Fibroblast of skin of right biceps (primary cell): ENCODE measurements at regions not wholly inside any gene's neighbourhood (a gene's known extent, or its start where the extent isn't known, plus 50 kb on each side); places are given as distances from the start of the nearest gene placed in this dataset.
A peak's percentile ranks its signal among the peaks of the same experiment; 100 is the strongest.

Experiments used
- DNase-seq: peaks from one replicate; pipeline ENCODE4 v3.0.0-alpha.2; 2013

DNA sequence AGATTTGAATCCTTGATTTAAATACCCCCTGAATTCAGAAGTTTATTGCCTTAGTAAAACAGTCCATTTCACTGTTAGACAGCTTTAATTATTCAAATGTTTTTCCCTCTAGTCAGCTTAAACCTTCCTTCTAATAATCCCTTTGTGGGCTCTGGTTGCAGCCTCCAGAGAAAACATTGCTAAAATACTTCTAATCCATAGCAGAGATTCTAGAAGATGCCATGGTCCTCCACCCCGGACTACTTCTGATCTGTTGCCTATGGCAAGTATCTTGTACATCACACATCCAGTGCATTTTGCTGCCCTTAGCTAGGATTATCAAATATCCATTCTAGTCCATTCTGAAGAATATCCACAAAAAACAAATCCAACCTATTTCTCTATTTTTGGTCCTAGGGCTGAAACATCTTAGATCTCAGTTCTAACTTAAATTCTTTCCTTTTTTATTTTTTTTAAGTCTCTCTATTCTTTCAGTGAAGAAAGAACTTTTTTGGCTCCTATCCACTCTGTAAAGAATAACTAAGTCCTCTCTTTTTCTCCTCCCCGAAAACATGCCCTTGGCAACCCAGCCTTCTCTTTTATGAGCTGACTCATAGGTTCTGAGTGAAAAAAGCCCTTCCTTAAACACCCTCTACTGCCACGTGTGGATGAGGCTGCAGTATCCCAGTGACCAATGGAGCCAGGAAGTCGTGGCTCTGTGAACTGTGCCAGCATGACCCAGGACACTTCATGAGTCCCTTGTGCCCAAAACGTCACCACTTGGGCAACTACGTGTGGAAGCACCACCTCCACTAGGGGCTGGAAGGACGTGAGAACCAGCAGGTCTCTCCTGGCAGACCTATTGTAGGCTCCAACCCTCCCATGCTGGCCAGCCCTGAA lies 349.8 kb downstream of the TNS1 start:
- peak; percentile 87 for DNase-seq

DNA sequence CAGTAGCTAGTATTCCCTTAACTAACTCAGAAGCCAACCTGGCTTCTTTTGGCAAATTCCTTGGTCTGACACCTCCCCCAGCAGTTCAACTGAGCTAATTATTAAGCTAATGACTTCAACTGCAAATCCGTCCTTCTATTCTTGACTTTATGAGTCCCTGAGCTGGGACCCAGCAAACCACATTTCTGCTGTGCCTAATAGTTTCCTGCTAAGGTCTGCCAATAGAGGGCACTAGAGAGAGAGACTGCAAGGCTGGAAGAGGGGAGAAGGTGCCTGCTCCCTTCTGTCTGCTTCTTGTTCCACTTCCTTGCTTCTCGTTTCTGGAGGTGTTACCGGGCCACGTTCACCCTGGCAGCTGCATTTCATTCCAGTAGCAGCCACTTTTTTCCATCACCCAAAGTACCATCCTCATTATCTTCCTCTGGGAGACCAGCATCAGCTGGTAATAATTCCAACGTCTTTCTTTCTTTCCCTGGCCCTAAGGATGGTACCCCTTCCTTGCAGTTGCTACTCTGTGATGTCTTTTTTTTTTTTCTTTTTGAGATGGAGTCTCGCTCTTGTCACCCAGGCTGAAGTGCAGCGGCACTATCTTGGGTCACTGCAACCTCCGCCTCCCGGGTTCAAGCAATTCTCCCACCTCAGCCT lies 352.0 kb downstream of the TNS1 start:
- DNase-seq = peak; percentile 63

GRCh38 chr2:217650229-217650628 lies 352.6 kb downstream of the TNS1 start:
- DNase-seq = no peak

DNA sequence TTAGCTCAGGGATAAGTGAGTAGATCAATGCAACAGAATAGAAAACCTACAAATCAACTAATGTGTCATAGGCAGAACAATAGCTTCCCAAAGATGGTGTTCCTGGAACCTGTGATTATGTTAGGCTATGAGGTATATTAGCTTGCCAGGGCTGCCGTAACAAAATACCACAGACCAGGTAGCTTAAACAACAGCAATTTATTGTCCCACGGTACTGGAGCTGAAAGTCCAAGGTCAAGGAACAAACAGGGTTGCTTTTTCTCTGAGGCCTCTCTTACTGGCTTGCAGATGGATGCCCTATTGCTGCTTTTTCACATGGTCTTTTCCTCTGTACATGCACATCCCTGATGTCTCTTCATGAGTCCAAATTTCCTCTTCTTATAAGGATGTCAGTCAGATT lies 354.9 kb downstream of the TNS1 start:
- DNase-seq = no peak

GRCh38 chr2:217647226-217647625 lies 355.6 kb downstream of the TNS1 start:
- DNase-seq = no peak

DNA sequence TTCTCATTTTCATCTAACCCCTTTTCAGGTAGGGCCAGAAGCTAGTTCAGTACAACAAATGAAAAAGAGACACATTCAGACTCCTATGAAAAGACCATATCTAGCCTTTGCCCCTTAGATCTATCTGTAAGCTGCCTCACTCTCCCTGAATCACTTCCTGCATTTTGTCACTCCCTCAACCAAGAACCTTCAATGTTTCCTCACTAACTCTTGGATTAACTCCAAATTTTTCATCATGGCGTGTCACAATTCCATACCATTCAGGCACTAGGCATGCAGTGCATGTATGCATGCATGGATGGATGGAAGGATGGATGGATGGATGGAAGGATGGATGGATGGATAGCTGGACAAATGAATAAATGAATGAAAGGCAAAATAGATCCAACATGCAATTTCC lies 356.9 kb downstream of the TNS1 start:
- DNase-seq = peak; percentile 82

GRCh38 chr2:217643789-217644301 lies 358.9 kb downstream of the TNS1 start:
- DNase-seq = no peak

DNA sequence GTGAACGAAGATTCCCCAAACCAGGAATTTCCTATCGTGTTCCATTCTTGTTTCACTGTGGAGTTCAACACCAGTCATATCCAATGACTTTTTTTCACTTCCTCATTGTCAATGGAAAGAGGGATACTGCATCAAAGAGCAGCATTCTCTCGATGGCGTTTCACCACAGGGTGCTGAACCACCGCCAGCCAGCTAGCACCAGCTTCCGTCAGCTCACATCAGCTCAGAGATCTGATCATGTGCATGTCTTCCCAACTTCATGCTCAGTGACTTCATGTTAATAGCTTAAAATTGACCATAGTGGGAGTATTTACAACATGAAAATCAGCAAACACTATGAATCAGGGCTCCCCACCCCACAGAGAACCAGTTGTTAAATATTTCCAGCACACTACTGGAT lies 359.9 kb downstream of the TNS1 start:
- DNase-seq = no peak

- DNase-seq = no peak
These were observed 360.8 kb downstream of the TNS1 start for GRCh38 chr2:217641960-217642359.

DNA sequence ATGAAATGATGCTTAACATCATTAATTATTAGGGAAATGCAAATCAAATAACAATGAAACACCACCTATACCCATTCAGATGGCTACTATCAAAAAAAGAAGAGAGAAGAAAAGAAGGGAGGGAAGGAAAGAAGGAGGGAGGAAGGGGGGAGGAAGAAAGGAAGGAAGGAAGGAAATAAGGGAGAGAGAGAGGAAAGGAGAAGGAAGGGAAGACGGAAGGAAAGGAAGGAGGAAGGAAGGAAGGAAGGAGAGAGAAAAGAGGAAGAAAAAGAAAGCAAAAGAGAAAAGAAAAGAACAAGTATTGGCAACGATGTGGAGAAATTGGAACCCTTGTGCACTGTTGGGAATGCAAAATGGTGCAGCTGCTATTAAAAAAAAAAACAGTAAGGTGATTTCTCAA lies 363.3 kb downstream of the TNS1 start:
- no peak for DNase-seq

- no peak for DNase-seq
These were observed 364.3 kb downstream of the TNS1 start for GRCh38 chr2:217638533-217638932.

DNA sequence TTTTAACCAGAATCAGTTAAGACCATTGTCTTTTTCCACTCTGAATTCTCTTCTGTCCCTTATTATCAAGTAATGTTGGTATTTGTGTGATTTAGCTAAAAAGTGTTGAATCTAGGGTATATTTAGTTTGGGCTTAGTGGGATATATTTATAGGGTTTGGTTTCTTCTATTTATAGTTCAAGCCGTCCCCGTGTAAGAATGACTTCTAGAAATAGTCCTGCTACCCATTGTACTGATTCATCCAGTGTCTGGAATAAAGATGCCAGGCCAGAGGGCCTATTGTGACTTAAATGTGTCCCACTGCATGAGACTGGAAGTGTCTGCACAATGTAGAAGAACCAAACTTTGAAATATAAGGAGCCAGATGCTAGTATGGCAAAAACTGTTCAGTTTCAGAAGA lies 364.8 kb downstream of the TNS1 start:
- DNase-seq = no peak

DNA sequence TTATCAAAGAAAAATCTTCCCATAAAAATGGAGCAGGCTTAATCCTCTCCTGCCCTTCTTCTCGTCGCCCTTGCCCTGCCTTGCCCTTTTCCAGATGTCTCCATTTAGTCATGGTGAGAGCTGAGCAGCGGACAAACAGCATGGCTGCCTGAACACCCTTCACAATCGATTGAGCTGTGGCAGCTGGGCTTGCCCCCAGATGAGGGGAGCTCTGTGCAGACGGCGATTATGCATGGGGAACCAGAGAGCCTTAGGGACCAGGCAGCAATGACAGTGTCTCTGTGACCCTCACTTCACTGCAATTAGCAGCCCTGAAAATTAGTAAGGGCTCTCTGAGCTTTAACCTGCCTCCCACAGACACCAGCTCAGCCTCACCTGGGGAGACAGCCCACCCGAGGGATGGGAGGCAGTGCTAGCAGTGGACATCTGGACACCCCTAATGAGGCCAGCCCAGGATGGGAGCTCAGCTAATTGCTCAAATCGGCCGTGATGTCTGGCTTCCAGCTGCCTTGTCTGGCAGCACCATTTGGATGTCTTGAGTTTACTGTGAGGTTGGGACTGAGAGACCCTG lies 365.7 kb downstream of the TNS1 start:
- DNase-seq = no peak

DNA sequence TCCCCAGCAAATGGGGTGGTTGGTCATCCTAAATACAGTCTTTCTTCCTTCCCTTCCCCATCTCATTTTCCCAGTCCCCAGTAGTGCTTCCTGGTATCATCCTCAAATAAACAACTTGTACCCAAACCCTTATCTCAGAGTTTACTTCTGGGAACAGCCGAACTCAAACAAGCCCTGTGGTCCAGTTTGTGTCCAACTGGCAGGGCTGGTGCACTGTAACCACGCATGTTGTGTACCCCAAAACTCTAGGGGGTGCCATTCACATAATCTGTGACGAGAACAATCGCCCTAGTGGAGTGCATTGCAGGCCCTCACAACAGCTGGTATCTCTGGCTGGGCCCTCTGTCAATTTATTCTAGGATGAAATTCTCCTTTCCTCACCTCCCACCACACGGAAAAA lies 366.2 kb downstream of the TNS1 start:
- DNase-seq = no peak

- DNase-seq = no peak
These were observed 367.9 kb downstream of the TNS1 start for GRCh38 chr2:217634871-217635270.

- DNase-seq = no peak
These were observed 370.8 kb downstream of the TNS1 start for GRCh38 chr2:217632043-217632442.

DNA sequence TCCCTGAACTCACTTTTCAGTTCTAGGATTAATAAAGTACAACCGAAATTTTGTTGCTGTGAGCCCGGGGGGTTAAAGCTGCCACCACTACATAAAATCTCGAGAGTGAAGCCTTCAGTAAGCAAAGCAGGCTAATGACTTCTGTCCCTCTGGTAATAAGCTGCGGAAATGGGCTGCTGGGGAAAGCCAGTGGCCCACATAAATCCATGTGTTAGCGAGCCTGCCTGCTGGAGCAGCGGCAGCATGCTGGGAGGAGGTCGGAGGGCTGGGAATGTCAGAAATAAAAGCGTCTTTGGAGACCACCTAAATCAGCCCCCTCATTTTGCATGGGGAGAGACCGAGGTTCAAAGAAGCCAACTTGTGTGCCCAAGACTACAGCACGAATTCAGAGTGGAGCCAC lies 371.7 kb downstream of the TNS1 start:
- no peak for DNase-seq

GRCh38 chr2:217629347-217629746 lies 373.4 kb downstream of the TNS1 start:
- DNase-seq = no peak

- DNase-seq = no peak
These were observed 374.7 kb downstream of the TNS1 start for GRCh38 chr2:217628061-217628460.

DNA sequence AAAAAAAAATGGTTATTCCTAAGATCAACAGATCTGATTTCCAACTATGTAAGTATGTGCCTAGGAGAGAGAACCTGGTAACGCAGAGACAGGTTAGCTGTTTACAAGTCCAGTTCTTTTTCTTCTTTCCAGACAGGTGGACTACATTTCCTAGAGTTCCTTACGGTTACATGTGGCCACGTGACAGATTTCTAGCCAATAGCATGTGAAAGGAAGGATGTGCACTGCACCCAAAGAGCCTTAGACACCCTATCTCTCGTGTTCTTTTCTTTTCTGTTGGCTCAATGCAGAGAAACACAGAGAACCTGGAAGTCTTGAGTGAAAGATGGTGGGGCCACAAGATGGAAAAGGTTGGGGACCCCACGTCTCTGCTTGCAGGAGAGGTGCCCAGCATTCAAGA lies 375.9 kb downstream of the TNS1 start:
- DNase-seq = no peak

DNA sequence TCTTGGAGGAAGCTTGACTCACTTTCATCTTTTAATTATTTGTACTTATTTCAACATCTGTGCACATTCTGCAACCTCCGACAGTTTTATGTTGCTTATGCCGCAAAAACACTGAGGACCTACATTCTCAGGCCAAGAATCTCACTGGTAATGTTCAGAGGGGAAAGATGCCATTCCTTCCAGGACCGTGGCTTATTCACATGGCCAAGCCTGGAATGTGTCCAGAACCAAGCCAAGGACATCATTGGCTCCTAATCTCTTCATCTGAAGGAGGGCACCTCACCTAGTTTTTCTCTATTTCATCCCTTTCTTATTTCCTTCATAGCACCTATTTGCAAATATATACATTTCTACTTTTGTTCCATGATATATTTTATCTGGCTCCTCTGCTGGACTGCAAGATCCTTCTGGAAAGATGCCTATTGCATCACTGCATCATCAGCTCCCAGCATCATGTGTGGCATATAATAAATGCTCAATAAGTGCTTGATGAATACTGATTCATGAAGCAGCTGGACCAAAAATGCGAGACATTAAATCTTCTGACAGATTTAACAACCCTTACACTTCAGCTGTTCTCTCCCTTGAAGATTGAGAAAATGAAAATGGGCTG lies 377.1 kb downstream of the TNS1 start:
- DNase-seq = peak; percentile 39

GRCh38 chr2:217623281-217623912 lies 379.4 kb downstream of the TNS1 start:
- DNase-seq = no peak
